ENCODE measurements at regions not wholly inside any gene's neighbourhood (a gene's known extent, or its start where the extent isn't known, plus 50 kb on each side); places are given as distances from the start of the nearest gene placed in this dataset.

GRCh38 chr7:67407392-67408071, 410.9 kb downstream of the TYW1 start:
- Histone ChIP-seq H3K4me3 (ENCODE audit: low read depth, low read length) (no peak overlapping the region), H3K27me3 (no peaks in the 10 kb centered on the region), H3K36me3 (no peaks in the 10 kb centered on the region), H3K4me1 (no peaks in the 10 kb centered on the region), H3K9me3 (no peaks in the 10 kb centered on the region)
- TF ChIP-seq CTCF (IDR thresholded peaks at IDR 0.05; ENCODE audit: low read depth, low read length), result no peak
- DNase-seq, result no peak

- no peaks in the 10 kb centered on the region for H3K36me3 ChIP-seq
Measured at GRCh38 chr7:67408109-67408508, 411.5 kb downstream of the TYW1 start.

GRCh38 chr7:67413670-67414069, 417.0 kb downstream of the TYW1 start:
- no peaks in the 10 kb centered on the region for H3K9me3 ChIP-seq
- DNase-seq, result no peak
- TF ChIP-seq CTCF (IDR thresholded peaks at IDR 0.05; ENCODE audit: low read depth, low read length), result no peak
- H3K27me3 ChIP-seq, result no peaks in the 10 kb centered on the region
- no peaks in the 10 kb centered on the region for H3K36me3 ChIP-seq
- H3K4me3 ChIP-seq (ENCODE audit: low read depth, low read length), result no peak overlapping the region
- H3K4me1 ChIP-seq, result no peaks in the 10 kb centered on the region

More at GRCh38 chr7:67408109-67408508, 411.5 kb downstream of the TYW1 start:
- no peaks in the 10 kb centered on the region for H3K4me1 ChIP-seq
- DNase-seq, result no peak
- no peak for TF ChIP-seq CTCF (IDR thresholded peaks at IDR 0.05; ENCODE audit: low read depth, low read length)
- H3K27me3 ChIP-seq, result no peaks in the 10 kb centered on the region
- H3K4me3 ChIP-seq (ENCODE audit: low read depth, low read length), result no peak overlapping the region
- no peaks in the 10 kb centered on the region for H3K9me3 ChIP-seq

- DNase-seq, result no peak
- Histone ChIP-seq H3K4me1 (no peaks in the 10 kb centered on the region), H3K27me3 (no peaks in the 10 kb centered on the region), H3K36me3 (no peaks in the 10 kb centered on the region), H3K4me3 (ENCODE audit: low read depth, low read length) (no peak overlapping the region), H3K9me3 (no peaks in the 10 kb centered on the region)
- TF ChIP-seq CTCF (IDR thresholded peaks at IDR 0.05; ENCODE audit: low read depth, low read length), result no peak
Measured at GRCh38 chr7:67414858-67415257, 418.2 kb downstream of the TYW1 start.

- Histone ChIP-seq H3K27me3 (peaks cover 4% of the 10 kb centered on the region; the same call in 1 of the 2 replicates), H3K4me1 (peaks cover 14% of the 10 kb centered on the region), H3K9me3 (peaks cover 8% of the 10 kb centered on the region), H3K4me3 (ENCODE audit: low read depth, low read length) (no peak overlapping the region), H3K36me3 (peaks cover 2% of the 10 kb centered on the region; the same call in 1 of the 2 replicates)
- TF ChIP-seq CTCF (IDR thresholded peaks at IDR 0.05; ENCODE audit: low read depth, low read length), result no peak
- DNase-seq, result peak; percentile 63
Measured at GRCh38 chr7:67422601-67423000, 426.0 kb downstream of the TYW1 start.

- peaks cover 4% of the 10 kb centered on the region; the same call in 1 of the 2 replicates for H3K27me3 ChIP-seq
- DNase-seq, result peak; percentile 91
- no peak for TF ChIP-seq CTCF (IDR thresholded peaks at IDR 0.05; ENCODE audit: low read depth, low read length)
- no peak overlapping the region for H3K4me3 ChIP-seq (ENCODE audit: low read depth, low read length)
- peaks cover 2% of the 10 kb centered on the region; the same call in 1 of the 2 replicates for H3K36me3 ChIP-seq
- H3K9me3 ChIP-seq, result peaks cover 8% of the 10 kb centered on the region
- peaks cover 14% of the 10 kb centered on the region for H3K4me1 ChIP-seq
Measured at GRCh38 chr7:67423065-67423464, 426.4 kb downstream of the TYW1 start.
